HepG2 (cell line): ENCODE measurements at regions not wholly inside any gene's neighbourhood (a gene's known extent, or its start where the extent isn't known, plus 50 kb on each side); places are given as distances from the start of the nearest gene placed in this dataset.

Experiments
- ATAC-seq: fragments of 200-7000 bp; cut with Tn5 transposase; 3 replicates; pipeline ENCODE4 v1.9.1; 2020; ENCODE audit warnings: mild to moderate bottlenecking, moderate library complexity
- BruUV-seq: library from RNA; stranded (reverse); fragments of 400-500 nt; replicated peaks from 2 replicates; lab custom pipeline; 2021; lab: Mats Ljungman, UMichigan
- CTCF ChIA-PET: fragments of 300-600 bp; formaldehyde crosslinking; extraction: SDS; loops from one replicate; lab custom pipeline; 2021; ENCODE audit warnings: low total read pairs, inconsistent platforms, low intra/inter-chr PET ratio; lab: Yijun Ruan, JAX
- POLR2A ChIA-PET: fragments of 350-600 bp; sonication (Branson Sonifier 250); formaldehyde crosslinking; loops from one replicate; lab custom pipeline; 2020; ENCODE audit warnings: antibody characterized with exemption, inconsistent platforms; lab: Yijun Ruan, JAX
- DNase-seq: peaks from one replicate; pipeline ENCODE4 v3.0.0-alpha.2; 2015; ENCODE audit warnings: low spot score
- FAIRE-seq: peaks from 3 replicates; lab custom pipeline; 2011; peaks lifted over from hg19 to GRCh38; lab: Jason Lieb, UNC
- H2AFZ ChIP-seq: one replicate; pipeline ENCODE4 v1.6.1; 2011; ENCODE audit warnings: low read length, inconsistent platforms
- H3K27ac ChIP-seq: fragments of 300-600 bp; 3 replicates; pipeline ENCODE4 v1.8.0; 2011; ENCODE audit warnings: mixed run types, mild to moderate bottlenecking, mixed read lengths, low read length, inconsistent platforms; ENCODE audit not compliant: insufficient read depth; ENCODE audit errors: extremely low read length
- H3K27me3 ChIP-seq, 2 experiments: fragments of 200-600 bp in 1 of 2; 2 replicates in 1 of 2; 3 replicates in 1 of 2; pipeline versions ENCODE4 v1.6.0 to v1.8.0; 2011; ENCODE audit warnings: low read length in 2 of 2, mild to moderate bottlenecking in 2 of 2, moderate library complexity in 2 of 2, inconsistent platforms in 1 of 2; ENCODE audit not compliant: insufficient read depth in 2 of 2, control insufficient read depth in 1 of 2
- H3K36me3 ChIP-seq, 2 experiments: fragments of 200-600 bp in 1 of 2; replicated peaks in 1 of 2; 2 replicates in 1 of 2; 3 replicates in 1 of 2; pipeline versions ENCODE4 v1.5.1 to v1.8.0; 2011; ENCODE audit warnings: low read length in 2 of 2, inconsistent platforms in 1 of 2; ENCODE audit not compliant: insufficient read depth in 2 of 2, control insufficient read depth in 1 of 2
- H3K4me1 ChIP-seq: 2 replicates; pipeline ENCODE4 v1.5.1; 2012; ENCODE audit warnings: low read length, inconsistent platforms; ENCODE audit not compliant: insufficient read depth
- H3K4me2 ChIP-seq: 2 replicates; pipeline ENCODE4 v1.6.0; 2011; ENCODE audit warnings: low read depth, low read length, inconsistent platforms
- H3K4me3 ChIP-seq, 3 experiments: fragments of 200-600 bp in 1 of 3; sonication (generic), shearing (Covaris generic) in 1 of 3; replicated peaks in 1 of 3; 2 replicates each; pipeline ENCODE4 v1.5.1; 2011 to 2016; ENCODE audit warnings: low read length in 3 of 3, inconsistent platforms in 2 of 3, low read depth in 2 of 3, mild to moderate bottlenecking in 2 of 3, control low read depth in 1 of 3, mixed read lengths in 1 of 3; ENCODE audit not compliant: insufficient read depth in 1 of 3
- H3K79me2 ChIP-seq: one replicate; pipeline ENCODE4 v1.6.1; 2011; ENCODE audit warnings: low read length, inconsistent platforms; ENCODE audit not compliant: insufficient read depth
- H3K9ac ChIP-seq: 2 replicates; pipeline ENCODE4 v1.6.0; 2011; ENCODE audit warnings: mild to moderate bottlenecking, low read depth, low read length, inconsistent platforms; ENCODE audit not compliant: insufficient read depth
- H3K9me3 ChIP-seq: 2 replicates; pipeline ENCODE4 v1.5.1; 2012; ENCODE audit warnings: mild to moderate bottlenecking, low read length
- H4K20me1 ChIP-seq: 2 replicates; pipeline ENCODE4 v1.6.0; 2011; ENCODE audit warnings: inconsistent platforms, mild to moderate bottlenecking, low read length, moderate library complexity; ENCODE audit not compliant: insufficient read depth
- HNRNPUL1 ChIP-seq: fragments of 200-400 bp; formaldehyde crosslinking; IDR thresholded peaks from 2 replicates; pipeline ENCODE4 v1.6.1; 2017; ENCODE audit warnings: low read depth, mild to moderate bottlenecking, low read length, moderate library complexity
- KDM5B ChIP-seq: sonication (generic); formaldehyde crosslinking; IDR thresholded peaks from 2 replicates; pipeline ENCODE4 v1.4.0; 2020; ENCODE audit warnings: missing genetic modification reagents, mild to moderate bottlenecking, borderline replicate concordance
- MIXL1 ChIP-seq: IDR thresholded peaks from 2 replicates; pipeline ENCODE4 v1.6.1; 2016
- STAT6 ChIP-seq: sonication (generic); formaldehyde crosslinking; IDR thresholded peaks from 2 replicates; pipeline ENCODE4 v1.4.0; 2020; ENCODE audit warnings: missing genetic modification reagents, mild to moderate bottlenecking, borderline replicate concordance
- ZFP41 ChIP-seq: sonication (generic); formaldehyde crosslinking; IDR thresholded peaks from 2 replicates; pipeline ENCODE4 v1.4.0; 2020; ENCODE audit warnings: mild to moderate bottlenecking, missing genetic modification reagents, borderline replicate concordance
- ZNF891 ChIP-seq: sonication (generic); formaldehyde crosslinking; IDR thresholded peaks from 2 replicates; pipeline ENCODE4 v1.5.0; 2020; ENCODE audit warnings: mild to moderate bottlenecking, missing genetic modification reagents
- ZUFSP ChIP-seq: sonication (generic); formaldehyde crosslinking; IDR thresholded peaks from 2 replicates; pipeline ENCODE4 v1.9.0; 2021; ENCODE audit warnings: missing genetic modification reagents, mild to moderate bottlenecking, borderline replicate concordance
- WGBS: methylation state at CpG from one replicate; pipeline ENCODE4 v1.1.6; 2017; ENCODE audit warnings: low lambda C conversion rate; 5-methylcytosine and 5-hydroxymethylcytosine counted together
- in situ Hi-C: cut with HindIII; loops from 2 replicates; pipeline ENCODE4 v1.10.0; 2017; ENCODE audit warnings: low pct_unique_long_range_greater_than_20kb; ENCODE audit not compliant: extremely low pct_ligation_motif_present
- intact Hi-C: fragments of 100-400 bp; cut with micrococcal nuclease; formaldehyde crosslinking; loops from one replicate; pipeline ENCODE4 v1.10.0; 2022; ENCODE audit not compliant: unreplicated experiment
- TF ChIP-seq, protein P1 (sequence below): sonication (generic); formaldehyde crosslinking; IDR thresholded peaks from 2 replicates; pipeline ENCODE4 v1.5.1; 2020; ENCODE audit warnings: missing genetic modification reagents, mild to moderate bottlenecking, borderline replicate concordance
- TF ChIP-seq, protein P2 (sequence below): sonication (generic); formaldehyde crosslinking; IDR thresholded peaks from 2 replicates; pipeline ENCODE4 v1.4.0; 2020; ENCODE audit warnings: missing genetic modification reagents, borderline replicate concordance
- TF ChIP-seq, protein P3 (sequence below): sonication (generic); formaldehyde crosslinking; IDR thresholded peaks from 2 replicates; pipeline ENCODE4 v1.4.0; 2020; ENCODE audit warnings: missing genetic modification reagents

- 5% methylated on average over 1 of the region's 1 CpG for WGBS
- CTCF ChIA-PET: no interaction called here
- no peak overlapping the region for H3K4me2 ChIP-seq
- DNase-seq: no peak
- no peak overlapping the region for H2AFZ ChIP-seq
- no peaks in the 10 kb centered on the region for H3K27me3 ChIP-seq
- no peak overlapping the region for H3K27ac ChIP-seq
- intact Hi-C loops (no loop called here), in situ Hi-C loops (no loop called here)
- H4K20me1 ChIP-seq: no peaks in the 10 kb centered on the region
- POLR2A ChIA-PET: no interaction called here
- no peaks in the 10 kb centered on the region for H3K9me3 ChIP-seq
- no TSS peak for BruUV-seq
- no peak for FAIRE-seq
- no peak overlapping the region for H3K4me3 ChIP-seq
- ATAC-seq: no peak
- H3K9ac ChIP-seq: no peak overlapping the region
- no peaks in the 10 kb centered on the region for H3K36me3 ChIP-seq
- no peaks in the 10 kb centered on the region for H3K79me2 ChIP-seq
- no peaks in the 10 kb centered on the region for H3K4me1 ChIP-seq
- TF ChIP-seq ZUFSP (no peak), ZNF891 (CRISPR knock-in tag) (no peak), STAT6 (CRISPR knock-in tag) (no peak), HNRNPUL1 (no peak), KDM5B (CRISPR knock-in tag) (no peak), MIXL1 (no peak), ZFP41 (CRISPR knock-in tag) (no peak)
- TF ChIP-seq, protein P1, sequence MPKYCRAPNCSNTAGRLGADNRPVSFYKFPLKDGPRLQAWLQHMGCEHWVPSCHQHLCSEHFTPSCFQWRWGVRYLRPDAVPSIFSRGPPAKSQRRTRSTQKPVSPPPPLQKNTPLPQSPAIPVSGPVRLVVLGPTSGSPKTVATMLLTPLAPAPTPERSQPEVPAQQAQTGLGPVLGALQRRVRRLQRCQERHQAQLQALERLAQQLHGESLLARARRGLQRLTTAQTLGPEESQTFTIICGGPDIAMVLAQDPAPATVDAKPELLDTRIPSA (CRISPR knock-in tag): no peak
- TF ChIP-seq, protein P2, sequence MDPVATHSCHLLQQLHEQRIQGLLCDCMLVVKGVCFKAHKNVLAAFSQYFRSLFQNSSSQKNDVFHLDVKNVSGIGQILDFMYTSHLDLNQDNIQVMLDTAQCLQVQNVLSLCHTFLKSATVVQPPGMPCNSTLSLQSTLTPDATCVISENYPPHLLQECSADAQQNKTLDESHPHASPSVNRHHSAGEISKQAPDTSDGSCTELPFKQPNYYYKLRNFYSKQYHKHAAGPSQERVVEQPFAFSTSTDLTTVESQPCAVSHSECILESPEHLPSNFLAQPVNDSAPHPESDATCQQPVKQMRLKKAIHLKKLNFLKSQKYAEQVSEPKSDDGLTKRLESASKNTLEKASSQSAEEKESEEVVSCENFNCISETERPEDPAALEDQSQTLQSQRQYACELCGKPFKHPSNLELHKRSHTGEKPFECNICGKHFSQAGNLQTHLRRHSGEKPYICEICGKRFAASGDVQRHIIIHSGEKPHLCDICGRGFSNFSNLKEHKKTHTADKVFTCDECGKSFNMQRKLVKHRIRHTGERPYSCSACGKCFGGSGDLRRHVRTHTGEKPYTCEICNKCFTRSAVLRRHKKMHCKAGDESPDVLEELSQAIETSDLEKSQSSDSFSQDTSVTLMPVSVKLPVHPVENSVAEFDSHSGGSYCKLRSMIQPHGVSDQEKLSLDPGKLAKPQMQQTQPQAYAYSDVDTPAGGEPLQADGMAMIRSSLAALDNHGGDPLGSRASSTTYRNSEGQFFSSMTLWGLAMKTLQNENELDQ: no peak
- TF ChIP-seq, protein P3, sequence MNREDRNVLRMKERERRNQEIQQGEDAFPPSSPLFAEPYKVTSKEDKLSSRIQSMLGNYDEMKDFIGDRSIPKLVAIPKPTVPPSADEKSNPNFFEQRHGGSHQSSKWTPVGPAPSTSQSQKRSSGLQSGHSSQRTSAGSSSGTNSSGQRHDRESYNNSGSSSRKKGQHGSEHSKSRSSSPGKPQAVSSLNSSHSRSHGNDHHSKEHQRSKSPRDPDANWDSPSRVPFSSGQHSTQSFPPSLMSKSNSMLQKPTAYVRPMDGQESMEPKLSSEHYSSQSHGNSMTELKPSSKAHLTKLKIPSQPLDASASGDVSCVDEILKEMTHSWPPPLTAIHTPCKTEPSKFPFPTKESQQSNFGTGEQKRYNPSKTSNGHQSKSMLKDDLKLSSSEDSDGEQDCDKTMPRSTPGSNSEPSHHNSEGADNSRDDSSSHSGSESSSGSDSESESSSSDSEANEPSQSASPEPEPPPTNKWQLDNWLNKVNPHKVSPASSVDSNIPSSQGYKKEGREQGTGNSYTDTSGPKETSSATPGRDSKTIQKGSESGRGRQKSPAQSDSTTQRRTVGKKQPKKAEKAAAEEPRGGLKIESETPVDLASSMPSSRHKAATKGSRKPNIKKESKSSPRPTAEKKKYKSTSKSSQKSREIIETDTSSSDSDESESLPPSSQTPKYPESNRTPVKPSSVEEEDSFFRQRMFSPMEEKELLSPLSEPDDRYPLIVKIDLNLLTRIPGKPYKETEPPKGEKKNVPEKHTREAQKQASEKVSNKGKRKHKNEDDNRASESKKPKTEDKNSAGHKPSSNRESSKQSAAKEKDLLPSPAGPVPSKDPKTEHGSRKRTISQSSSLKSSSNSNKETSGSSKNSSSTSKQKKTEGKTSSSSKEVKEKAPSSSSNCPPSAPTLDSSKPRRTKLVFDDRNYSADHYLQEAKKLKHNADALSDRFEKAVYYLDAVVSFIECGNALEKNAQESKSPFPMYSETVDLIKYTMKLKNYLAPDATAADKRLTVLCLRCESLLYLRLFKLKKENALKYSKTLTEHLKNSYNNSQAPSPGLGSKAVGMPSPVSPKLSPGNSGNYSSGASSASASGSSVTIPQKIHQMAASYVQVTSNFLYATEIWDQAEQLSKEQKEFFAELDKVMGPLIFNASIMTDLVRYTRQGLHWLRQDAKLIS (CRISPR knock-in tag): no peak
Observed at GRCh38 chr2:147033044-147033443, 811.8 kb upstream of the ACVR2A start.
